Omental fat pad (tissue), 3 donors: ENCODE measurements at regions not wholly inside any gene's neighbourhood (a gene's known extent, or its start where the extent isn't known, plus 50 kb on each side); places are given as distances from the start of the nearest gene placed in this dataset.

ENCODE experiments used
- ATAC-seq: fragments of 150-250 bp; one replicate; pipeline ENCODE4 v1.9.1; 2016; ENCODE audit warnings: mild to moderate bottlenecking, moderate library complexity; ENCODE audit not compliant: low FRiP score
- DNase-seq: peaks from one replicate; pipeline ENCODE4 v3.0.0-alpha.2; 2019; ENCODE audit warnings: low spot score
- CTCF ChIP-seq, 3 donors: fragments of 450-650 bp; IDR thresholded peaks; one replicate each; pipeline ENCODE4 v1.5.1; 2016 to 2017; ENCODE audit warnings: antibody characterized with exemption in 3 of 3, mild to moderate bottlenecking in 3 of 3, moderate library complexity in 2 of 3

- ATAC-seq (no peak), DNase-seq (no peak)
- no peak for TF ChIP-seq CTCF (IDR thresholded peaks at IDR 0.05)
These were observed 263.1 kb downstream of the DCDC2C start for GRCh38 chr2:3966470-3966869.

- DNase-seq (no peak), ATAC-seq (no peak)
- no peak for TF ChIP-seq CTCF (IDR thresholded peaks at IDR 0.05)
These were observed 265.4 kb downstream of the DCDC2C start for GRCh38 chr2:3968736-3969135.

GRCh38 chr2:3970791-3971651 is 267.6 kb downstream of the DCDC2C start:
- ATAC-seq (no peak), DNase-seq (no peak)
- no peak for TF ChIP-seq CTCF (IDR thresholded peaks at IDR 0.05)

GRCh38 chr2:3971652-3972192 is 268.3 kb downstream of the DCDC2C start:
- no peak for DNase-seq
- ATAC-seq = no peak
- no peak for TF ChIP-seq CTCF (IDR thresholded peaks at IDR 0.05)

- DNase-seq (no peak), ATAC-seq (no peak)
- no peak for TF ChIP-seq CTCF (IDR thresholded peaks at IDR 0.05)
These were observed 269.0 kb downstream of the DCDC2C start for GRCh38 chr2:3972377-3972776.

- ATAC-seq = no peak
- TF ChIP-seq CTCF (IDR thresholded peaks at IDR 0.05) = no peak
These were observed 271.4 kb downstream of the DCDC2C start for GRCh38 chr2:3974765-3975164.

More at GRCh38 chr2:3974765-3975164, 271.4 kb downstream of the DCDC2C start:
- DNase-seq = no peak
